MM.1S (cell line): ENCODE measurements at regions not wholly inside any gene's neighbourhood (a gene's known extent, or its start where the extent isn't known, plus 50 kb on each side); places are given as distances from the start of the nearest gene placed in this dataset.

ENCODE experiments used
- DNase-seq: peaks from one replicate; pipeline ENCODE4 v3.0.0-alpha.2; 2015
- H2AFZ ChIP-seq: fragments of 300-600 bp; sonication (generic); 2 replicates; pipeline ENCODE4 v1.6.0; 2016; ENCODE audit warnings: antibody characterized with exemption, low read length
- H3F3A ChIP-seq: fragments of 300-600 bp; sonication (generic); 2 replicates; pipeline ENCODE4 v1.6.1; 2016; ENCODE audit warnings: mild to moderate bottlenecking, antibody characterized with exemption, low read length, moderate library complexity, mixed read lengths; ENCODE audit not compliant: insufficient read depth
- H3K27ac ChIP-seq: fragments of 300-600 bp; sonication (generic); 2 replicates; pipeline ENCODE4 v1.5.1; 2016; ENCODE audit warnings: mild to moderate bottlenecking, low read length
- H3K27me3 ChIP-seq: fragments of 300-600 bp; sonication (generic); replicated peaks from 2 replicates; pipeline ENCODE4 v1.6.0; 2016; ENCODE audit warnings: low read length; ENCODE audit not compliant: insufficient read depth
- H3K36me3 ChIP-seq: fragments of 300-600 bp; sonication (generic); replicated peaks from 2 replicates; pipeline ENCODE4 v1.6.1; 2016; ENCODE audit warnings: mild to moderate bottlenecking, low read length, mixed read lengths; ENCODE audit not compliant: insufficient read depth
- H3K4me1 ChIP-seq: fragments of 300-600 bp; sonication (generic); 2 replicates; pipeline ENCODE4 v1.6.1; 2016; ENCODE audit warnings: low read length, mixed read lengths
- H3K4me2 ChIP-seq: fragments of 300-600 bp; sonication (generic); 2 replicates; pipeline ENCODE4 v1.6.0; 2016; ENCODE audit warnings: low read depth, low read length
- H3K4me3 ChIP-seq: fragments of 300-600 bp; sonication (generic); 2 replicates; pipeline ENCODE4 v1.5.1; 2016; ENCODE audit warnings: low read length, mixed read lengths
- H3K79me2 ChIP-seq: fragments of 300-600 bp; sonication (generic); 2 replicates; pipeline ENCODE4 v1.6.1; 2016; ENCODE audit warnings: mixed run types, low read length, mixed read lengths
- H3K9ac ChIP-seq: fragments of 300-600 bp; sonication (generic); 2 replicates; pipeline ENCODE4 v1.6.1; 2016; ENCODE audit warnings: low read length, mixed read lengths
- H3K9me2 ChIP-seq: fragments of 300-600 bp; sonication (generic); replicated peaks from 2 replicates; pipeline ENCODE4 v1.6.1; 2016; ENCODE audit warnings: mild to moderate bottlenecking, low read length, mixed read lengths; ENCODE audit not compliant: insufficient read depth
- H3K9me3 ChIP-seq: fragments of 300-600 bp; sonication (generic); replicated peaks from 2 replicates; pipeline ENCODE4 v1.6.1; 2016; ENCODE audit warnings: mild to moderate bottlenecking, low read length, mixed read lengths; ENCODE audit not compliant: insufficient read depth
- H4K20me1 ChIP-seq: fragments of 300-600 bp; sonication (generic); 2 replicates; pipeline ENCODE4 v1.6.1; 2016; ENCODE audit warnings: mild to moderate bottlenecking, low read length, moderate library complexity, mixed read lengths; ENCODE audit not compliant: insufficient read depth
- EZH2 ChIP-seq: fragments of 300-600 bp; sonication (generic); optimal IDR thresholded peaks from 2 replicates; pipeline ENCODE3; 2017; ENCODE audit warnings: low read depth, mild to moderate bottlenecking, antibody characterized with exemption, low read length, mixed read lengths
- EZH2phosphoT487 ChIP-seq: fragments of 300-600 bp; sonication (generic); IDR thresholded peaks from 2 replicates; pipeline ENCODE4 v1.6.1; 2018; ENCODE audit warnings: antibody characterized with exemption, low read length
- TF ChIP-seq, protein P1 (sequence below): fragments of 300-600 bp; sonication (generic); IDR thresholded peaks from 2 replicates; pipeline ENCODE4 v1.5.1; 2016; ENCODE audit warnings: antibody characterized with exemption, low read length, mixed read lengths

DNA sequence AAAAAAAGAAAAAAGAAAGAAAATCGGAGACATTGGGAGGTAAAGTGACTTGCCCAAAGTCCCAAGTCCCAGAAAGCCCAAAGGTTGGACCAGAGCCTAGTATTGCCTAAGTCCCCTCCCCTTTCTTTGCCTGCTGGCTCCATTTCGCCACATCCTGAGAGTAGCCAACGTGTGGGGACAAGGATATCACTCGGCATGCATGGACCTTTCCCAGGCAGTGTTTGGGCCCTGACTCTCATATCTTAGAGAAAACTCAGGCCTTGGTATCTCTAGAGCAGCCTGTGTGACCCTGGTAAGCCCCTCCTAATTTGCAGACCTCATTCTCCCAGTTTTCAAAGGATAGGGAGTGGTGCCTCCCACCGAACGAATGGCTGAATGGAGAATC is 294.2 kb upstream of the ZMIZ1 start:
- Histone ChIP-seq H3K4me1 (no peaks in the 10 kb centered on the region), H3K27me3 (no peaks in the 10 kb centered on the region), H3K79me2 (no peaks in the 10 kb centered on the region), H2AFZ (no peak overlapping the region), H3K4me3 (no peak overlapping the region), H3K36me3 (no peaks in the 10 kb centered on the region), H3K9me3 (no peaks in the 10 kb centered on the region), H3K27ac (no peak overlapping the region), H4K20me1 (no peaks in the 10 kb centered on the region), H3K9ac (no peak overlapping the region), H3K4me2 (no peak overlapping the region), H3K9me2 (no peaks in the 10 kb centered on the region), H3F3A (no peaks in the 10 kb centered on the region)
- no peak for DNase-seq
- TF ChIP-seq EZH2phosphoT487, result no peak
- TF ChIP-seq EZH2, result no peak
- TF ChIP-seq, protein P1, sequence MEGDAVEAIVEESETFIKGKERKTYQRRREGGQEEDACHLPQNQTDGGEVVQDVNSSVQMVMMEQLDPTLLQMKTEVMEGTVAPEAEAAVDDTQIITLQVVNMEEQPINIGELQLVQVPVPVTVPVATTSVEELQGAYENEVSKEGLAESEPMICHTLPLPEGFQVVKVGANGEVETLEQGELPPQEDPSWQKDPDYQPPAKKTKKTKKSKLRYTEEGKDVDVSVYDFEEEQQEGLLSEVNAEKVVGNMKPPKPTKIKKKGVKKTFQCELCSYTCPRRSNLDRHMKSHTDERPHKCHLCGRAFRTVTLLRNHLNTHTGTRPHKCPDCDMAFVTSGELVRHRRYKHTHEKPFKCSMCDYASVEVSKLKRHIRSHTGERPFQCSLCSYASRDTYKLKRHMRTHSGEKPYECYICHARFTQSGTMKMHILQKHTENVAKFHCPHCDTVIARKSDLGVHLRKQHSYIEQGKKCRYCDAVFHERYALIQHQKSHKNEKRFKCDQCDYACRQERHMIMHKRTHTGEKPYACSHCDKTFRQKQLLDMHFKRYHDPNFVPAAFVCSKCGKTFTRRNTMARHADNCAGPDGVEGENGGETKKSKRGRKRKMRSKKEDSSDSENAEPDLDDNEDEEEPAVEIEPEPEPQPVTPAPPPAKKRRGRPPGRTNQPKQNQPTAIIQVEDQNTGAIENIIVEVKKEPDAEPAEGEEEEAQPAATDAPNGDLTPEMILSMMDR, result no peak

DNA sequence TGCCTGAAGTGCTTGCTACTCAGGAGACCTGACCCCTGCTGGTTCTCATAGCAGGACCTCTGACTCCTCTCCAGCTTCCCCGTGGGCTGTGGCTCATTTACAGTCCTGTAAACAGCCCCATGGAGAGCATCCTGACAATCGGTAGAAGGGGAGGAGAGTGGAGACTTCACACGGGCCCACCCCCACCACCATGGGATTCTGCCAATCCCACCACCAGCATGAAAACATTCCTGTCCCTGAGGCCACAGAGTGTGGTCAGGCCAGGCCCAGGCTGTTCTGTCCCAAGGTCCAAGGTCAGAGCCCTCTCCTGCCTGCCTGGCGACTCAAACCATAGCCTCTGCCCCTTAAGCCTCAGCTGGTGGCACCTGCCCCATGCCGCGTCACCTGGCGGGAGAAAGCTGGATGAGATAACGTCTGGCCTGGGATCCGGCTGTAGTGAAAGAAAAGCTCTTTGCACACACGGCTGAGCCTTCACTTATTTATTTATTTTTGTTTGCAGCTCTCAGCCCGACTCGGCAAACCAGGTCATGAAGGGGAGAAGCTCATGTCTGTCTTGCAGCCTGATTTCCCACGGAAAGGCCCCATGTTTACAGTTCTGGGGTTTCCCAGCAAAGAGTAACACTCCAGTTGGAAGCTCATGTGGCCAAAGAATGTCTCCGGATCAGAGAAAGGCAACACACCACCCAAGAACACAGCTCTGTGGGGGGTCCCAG is 293.6 kb upstream of the ZMIZ1 start:
- no peaks in the 10 kb centered on the region for H3K27me3 ChIP-seq
- TF ChIP-seq, protein P1, result no peak
- no peak for TF ChIP-seq EZH2phosphoT487
- TF ChIP-seq EZH2, result no peak
- DNase-seq, result no peak
- H2AFZ ChIP-seq, result no peak overlapping the region
- no peak overlapping the region for H3K27ac ChIP-seq
- H3F3A ChIP-seq, result no peaks in the 10 kb centered on the region
- H4K20me1 ChIP-seq, result no peaks in the 10 kb centered on the region
- no peaks in the 10 kb centered on the region for H3K4me1 ChIP-seq
- H3K9ac ChIP-seq, result no peak overlapping the region
- H3K4me3 ChIP-seq, result no peak overlapping the region
- H3K9me2 ChIP-seq, result no peaks in the 10 kb centered on the region
- H3K9me3 ChIP-seq, result no peaks in the 10 kb centered on the region
- H3K4me2 ChIP-seq, result no peak overlapping the region
- H3K79me2 ChIP-seq, result no peaks in the 10 kb centered on the region
- no peaks in the 10 kb centered on the region for H3K36me3 ChIP-seq

DNA sequence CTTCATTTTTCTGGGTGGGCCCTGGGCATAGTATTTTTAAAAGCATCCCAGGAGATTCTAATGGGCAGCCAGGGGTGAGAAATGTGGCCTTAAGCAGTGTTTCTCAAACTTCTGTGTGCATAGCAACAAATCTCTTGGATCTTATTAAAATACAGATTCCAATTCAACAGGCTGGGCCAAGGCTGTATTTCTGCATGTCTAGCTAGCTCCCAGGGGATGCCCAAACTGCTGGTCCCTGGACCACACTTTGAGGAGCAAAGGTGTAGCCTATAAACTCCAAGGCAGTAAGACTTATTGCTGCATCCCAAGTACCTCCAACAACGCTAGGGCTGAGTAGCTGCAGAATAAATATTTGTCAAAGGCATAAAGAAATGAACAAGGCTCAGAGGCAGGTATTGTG is 292.9 kb upstream of the ZMIZ1 start:
- Histone ChIP-seq H3K4me1 (no peaks in the 10 kb centered on the region), H3K9ac (no peak overlapping the region), H3K79me2 (no peaks in the 10 kb centered on the region), H3K9me2 (no peaks in the 10 kb centered on the region), H3K9me3 (no peaks in the 10 kb centered on the region), H3K27me3 (no peaks in the 10 kb centered on the region), H3K36me3 (no peaks in the 10 kb centered on the region), H3K27ac (no peak overlapping the region), H3K4me2 (no peak overlapping the region), H3F3A (no peaks in the 10 kb centered on the region), H4K20me1 (no peaks in the 10 kb centered on the region), H3K4me3 (no peak overlapping the region), H2AFZ (no peak overlapping the region)
- TF ChIP-seq, protein P1, result no peak
- TF ChIP-seq EZH2 (no peak), EZH2phosphoT487 (no peak)
- no peak for DNase-seq
